HCT116 (cell line): ENCODE measurements at regions not wholly inside any gene's neighbourhood (a gene's known extent, or its start where the extent isn't known, plus 50 kb on each side); places are given as distances from the start of the nearest gene placed in this dataset.

Experiments used
- ELF1 ChIP-seq: IDR thresholded peaks from 2 replicates; pipeline ENCODE4 v1.6.1; 2012; ENCODE audit warnings: low read depth, borderline replicate concordance
- EZH2 ChIP-seq: fragments of 200-600 bp; sonication (generic); IDR thresholded peaks from 2 replicates; pipeline ENCODE4 v1.6.1; 2017; ENCODE audit warnings: antibody characterized with exemption, mixed run types
- JUND ChIP-seq: IDR thresholded peaks from 2 replicates; pipeline ENCODE4 v1.6.1; 2012
- POLR2A ChIP-seq: IDR thresholded peaks from 2 replicates; pipeline ENCODE4 v1.7.0; 2011; ENCODE audit warnings: borderline replicate concordance; ENCODE audit not compliant: insufficient read depth, insufficient read length; ENCODE audit errors: extremely low read depth
- POLR2AphosphoS5 ChIP-seq: IDR thresholded peaks from 2 replicates; pipeline ENCODE4 v1.6.1; 2011; ENCODE audit warnings: mild to moderate bottlenecking, low read depth, low read length, moderate library complexity
- RAD21 ChIP-seq: IDR thresholded peaks from 2 replicates; pipeline ENCODE4 v1.6.1; 2012; ENCODE audit warnings: low read depth, mild to moderate bottlenecking
- SP1 ChIP-seq: IDR thresholded peaks from 2 replicates; pipeline ENCODE4 v1.6.1; 2012; ENCODE audit warnings: low read depth
- YY1 ChIP-seq: IDR thresholded peaks from 2 replicates; pipeline ENCODE4 v1.6.1; 2011; ENCODE audit warnings: low read length, low read depth, moderate library complexity, mild to moderate bottlenecking; ENCODE audit not compliant: insufficient replicate concordance; ENCODE audit errors: extremely low read depth
- ZFX ChIP-seq: fragments of 450-650 bp; IDR thresholded peaks from 2 replicates; pipeline ENCODE4 v1.6.1; 2017
- ZNF274 ChIP-seq: fragments of 200-500 bp; sonication (Bioruptor generic); IDR thresholded peaks from 2 replicates; pipeline ENCODE4 v1.6.1; 2014; ENCODE audit warnings: mild to moderate bottlenecking, low read depth, low read length, inconsistent platforms
- TF ChIP-seq, protein P1 (sequence below): IDR thresholded peaks from 2 replicates; pipeline ENCODE4 v1.6.1; 2012; ENCODE audit warnings: low read depth
- TF ChIP-seq, protein P2 (sequence below), 3 experiments: fragments of 200-600 bp in 1 of 3; sonication (generic) in 1 of 3; IDR thresholded peaks in 2 of 3; conservative IDR thresholded peaks in 1 of 3; 2 replicates each; pipeline ENCODE4 v1.5.1; 2012 to 2017; ENCODE audit warnings: low read depth in 2 of 3, low read length in 2 of 3, antibody characterized with exemption in 1 of 3, borderline replicate concordance in 1 of 3, control low read depth in 1 of 3, mild to moderate bottlenecking in 1 of 3, mixed read lengths in 1 of 3, mixed run types in 1 of 3, moderate library complexity in 1 of 3; ENCODE audit not compliant: insufficient read depth in 1 of 3
- TF ChIP-seq, protein P3 (sequence below): IDR thresholded peaks from 2 replicates; pipeline ENCODE4 v1.6.1; 2012

DNA sequence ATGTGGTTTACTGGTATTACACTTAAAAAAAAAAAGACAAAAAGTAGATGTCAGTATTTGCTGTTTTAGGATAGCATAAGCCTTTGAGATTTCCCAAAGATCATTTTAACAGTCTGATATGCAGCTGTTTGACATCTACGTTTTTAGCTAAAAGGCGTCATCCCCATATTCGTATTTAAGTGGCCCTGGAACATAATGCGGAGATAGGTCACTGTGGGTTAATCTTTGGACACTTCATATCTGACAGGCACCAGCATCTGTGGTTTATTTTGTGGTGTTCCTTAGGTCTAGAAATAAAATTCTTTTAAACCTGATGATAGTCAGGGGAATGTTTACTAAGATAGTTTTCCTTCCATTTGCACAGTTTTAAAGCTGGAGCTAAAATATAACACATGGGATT, 313.7 kb downstream of the SOX4 start:
- TF ChIP-seq, protein P1, sequence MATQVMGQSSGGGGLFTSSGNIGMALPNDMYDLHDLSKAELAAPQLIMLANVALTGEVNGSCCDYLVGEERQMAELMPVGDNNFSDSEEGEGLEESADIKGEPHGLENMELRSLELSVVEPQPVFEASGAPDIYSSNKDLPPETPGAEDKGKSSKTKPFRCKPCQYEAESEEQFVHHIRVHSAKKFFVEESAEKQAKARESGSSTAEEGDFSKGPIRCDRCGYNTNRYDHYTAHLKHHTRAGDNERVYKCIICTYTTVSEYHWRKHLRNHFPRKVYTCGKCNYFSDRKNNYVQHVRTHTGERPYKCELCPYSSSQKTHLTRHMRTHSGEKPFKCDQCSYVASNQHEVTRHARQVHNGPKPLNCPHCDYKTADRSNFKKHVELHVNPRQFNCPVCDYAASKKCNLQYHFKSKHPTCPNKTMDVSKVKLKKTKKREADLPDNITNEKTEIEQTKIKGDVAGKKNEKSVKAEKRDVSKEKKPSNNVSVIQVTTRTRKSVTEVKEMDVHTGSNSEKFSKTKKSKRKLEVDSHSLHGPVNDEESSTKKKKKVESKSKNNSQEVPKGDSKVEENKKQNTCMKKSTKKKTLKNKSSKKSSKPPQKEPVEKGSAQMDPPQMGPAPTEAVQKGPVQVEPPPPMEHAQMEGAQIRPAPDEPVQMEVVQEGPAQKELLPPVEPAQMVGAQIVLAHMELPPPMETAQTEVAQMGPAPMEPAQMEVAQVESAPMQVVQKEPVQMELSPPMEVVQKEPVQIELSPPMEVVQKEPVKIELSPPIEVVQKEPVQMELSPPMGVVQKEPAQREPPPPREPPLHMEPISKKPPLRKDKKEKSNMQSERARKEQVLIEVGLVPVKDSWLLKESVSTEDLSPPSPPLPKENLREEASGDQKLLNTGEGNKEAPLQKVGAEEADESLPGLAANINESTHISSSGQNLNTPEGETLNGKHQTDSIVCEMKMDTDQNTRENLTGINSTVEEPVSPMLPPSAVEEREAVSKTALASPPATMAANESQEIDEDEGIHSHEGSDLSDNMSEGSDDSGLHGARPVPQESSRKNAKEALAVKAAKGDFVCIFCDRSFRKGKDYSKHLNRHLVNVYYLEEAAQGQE = no peak
- TF ChIP-seq JUND (no peak), EZH2 (no peak), ZFX (no peak), YY1 (no peak), POLR2A (no peak), ZNF274 (no peak), RAD21 (no peak), SP1 (no peak), ELF1 (no peak), POLR2AphosphoS5 (no peak)
- TF ChIP-seq, protein P2, sequence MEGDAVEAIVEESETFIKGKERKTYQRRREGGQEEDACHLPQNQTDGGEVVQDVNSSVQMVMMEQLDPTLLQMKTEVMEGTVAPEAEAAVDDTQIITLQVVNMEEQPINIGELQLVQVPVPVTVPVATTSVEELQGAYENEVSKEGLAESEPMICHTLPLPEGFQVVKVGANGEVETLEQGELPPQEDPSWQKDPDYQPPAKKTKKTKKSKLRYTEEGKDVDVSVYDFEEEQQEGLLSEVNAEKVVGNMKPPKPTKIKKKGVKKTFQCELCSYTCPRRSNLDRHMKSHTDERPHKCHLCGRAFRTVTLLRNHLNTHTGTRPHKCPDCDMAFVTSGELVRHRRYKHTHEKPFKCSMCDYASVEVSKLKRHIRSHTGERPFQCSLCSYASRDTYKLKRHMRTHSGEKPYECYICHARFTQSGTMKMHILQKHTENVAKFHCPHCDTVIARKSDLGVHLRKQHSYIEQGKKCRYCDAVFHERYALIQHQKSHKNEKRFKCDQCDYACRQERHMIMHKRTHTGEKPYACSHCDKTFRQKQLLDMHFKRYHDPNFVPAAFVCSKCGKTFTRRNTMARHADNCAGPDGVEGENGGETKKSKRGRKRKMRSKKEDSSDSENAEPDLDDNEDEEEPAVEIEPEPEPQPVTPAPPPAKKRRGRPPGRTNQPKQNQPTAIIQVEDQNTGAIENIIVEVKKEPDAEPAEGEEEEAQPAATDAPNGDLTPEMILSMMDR (IDR thresholded peaks at IDR 0.05 in 2 of 3, conservative IDR thresholded peaks at IDR 0.05 in 1 of 3; ENCODE audit: borderline replicate concordance in 1 of 3, insufficient read depth in 1 of 3, low read depth in 2 of 3, low read length in 2 of 3) = no peak
- TF ChIP-seq, protein P3, sequence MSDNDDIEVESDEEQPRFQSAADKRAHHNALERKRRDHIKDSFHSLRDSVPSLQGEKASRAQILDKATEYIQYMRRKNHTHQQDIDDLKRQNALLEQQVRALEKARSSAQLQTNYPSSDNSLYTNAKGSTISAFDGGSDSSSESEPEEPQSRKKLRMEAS = no peak
